H1 (cell line): ENCODE measurements at regions not wholly inside any gene's neighbourhood (a gene's known extent, or its start where the extent isn't known, plus 50 kb on each side); places are given as distances from the start of the nearest gene placed in this dataset.

Experiments
- CTCF ChIA-PET: fragments of 300-600 bp; sonication (Branson Sonifier 250); formaldehyde crosslinking; loops from one replicate; lab custom pipeline; 2021; ENCODE audit not compliant: partially characterized antibody; lab: Charles Lee
- POLR2A ChIA-PET: fragments of 300-600 bp; sonication (Branson Sonifier 250); formaldehyde crosslinking; loops from one replicate; lab custom pipeline; 2021; ENCODE audit warnings: inconsistent platforms; ENCODE audit not compliant: partially characterized antibody; lab: Charles Lee
- DNase-seq, 2 experiments: peaks; one replicate each; pipeline versions ENCODE4 v3.0.0 to v3.0.0-alpha.2; 2010 to 2022; ENCODE audit warnings: low spot score in 2 of 2, low read depth in 1 of 2, mixed read lengths in 1 of 2
- FAIRE-seq: peaks from 2 replicates; lab custom pipeline; 2011; peaks lifted over from hg19 to GRCh38; lab: Jason Lieb, UNC
- H2AFZ ChIP-seq: 2 replicates; pipeline ENCODE4 v1.8.1; 2012; ENCODE audit warnings: low read length, inconsistent platforms
- H2AK5ac ChIP-seq: 2 replicates; pipeline ENCODE4 v1.6.1; 2013; ENCODE audit warnings: low read depth, low read length
- H2BK120ac ChIP-seq: replicated peaks from 2 replicates; pipeline ENCODE3; 2013; ENCODE audit warnings: low read depth, low read length, inconsistent platforms
- H2BK12ac ChIP-seq: 2 replicates; pipeline ENCODE4 v1.6.1; 2013; ENCODE audit warnings: low read depth, low read length
- H2BK15ac ChIP-seq: 2 replicates; pipeline ENCODE4 v1.6.1; 2013; ENCODE audit warnings: low read length
- H2BK20ac ChIP-seq: 2 replicates; pipeline ENCODE4 v1.6.1; 2013; ENCODE audit warnings: low read length
- H2BK5ac ChIP-seq: 2 replicates; pipeline ENCODE4 v1.6.1; 2013; ENCODE audit warnings: low read depth, low read length
- H3K14ac ChIP-seq: 2 replicates; pipeline ENCODE4 v1.6.1; 2013; ENCODE audit warnings: inconsistent platforms; ENCODE audit not compliant: insufficient read length
- H3K18ac ChIP-seq: 2 replicates; pipeline ENCODE4 v1.6.1; 2013; ENCODE audit warnings: low read length; ENCODE audit errors: extremely low read depth
- H3K23ac ChIP-seq: 2 replicates; pipeline ENCODE4 v1.6.1; 2013; ENCODE audit warnings: inconsistent platforms; ENCODE audit not compliant: insufficient read length
- H3K23me2 ChIP-seq: 2 replicates; pipeline ENCODE4 v1.6.1; 2013; ENCODE audit warnings: low read depth, low read length
- H3K27ac ChIP-seq: 2 replicates; pipeline ENCODE4 v1.6.1; 2011; ENCODE audit warnings: low read depth, low read length, inconsistent platforms
- H3K27me3 ChIP-seq, 4 experiments: replicated peaks in 1 of 4; 1 replicate in 1 of 4; 2 replicates in 3 of 4; pipeline versions ENCODE4 v1.6.1 to v1.8.1; 2011 to 2013; ENCODE audit warnings: low read length in 3 of 4, mild to moderate bottlenecking in 3 of 4, inconsistent platforms in 2 of 4, mixed read lengths in 2 of 4, moderate library complexity in 1 of 4; ENCODE audit not compliant: control insufficient read depth in 3 of 4, insufficient read depth in 3 of 4; ENCODE audit errors: extremely low read depth in 1 of 4
- H3K36me3 ChIP-seq, 4 experiments: 2 replicates each; pipeline versions ENCODE4 v1.6.1 to v1.8.1; 2011 to 2013; ENCODE audit warnings: mild to moderate bottlenecking in 4 of 4, low read length in 3 of 4, moderate library complexity in 2 of 4, control low read depth in 1 of 4, inconsistent platforms in 1 of 4; ENCODE audit not compliant: insufficient read depth in 4 of 4, control insufficient read depth in 2 of 4
- H3K4ac ChIP-seq: replicated peaks from 2 replicates; pipeline ENCODE3; 2013; ENCODE audit warnings: low read length, low read depth, mixed read lengths, inconsistent platforms; ENCODE audit not compliant: insufficient read length
- H3K4me1 ChIP-seq, 4 experiments: replicated peaks in 1 of 4; 1 replicate in 1 of 4; 2 replicates in 3 of 4; pipeline versions ENCODE4 v1.6.1 to v1.8.1; 2011 to 2013; ENCODE audit warnings: low read length in 3 of 4, inconsistent platforms in 2 of 4, mixed read lengths in 1 of 4; ENCODE audit not compliant: insufficient read depth in 4 of 4, control insufficient read depth in 3 of 4
- H3K4me2 ChIP-seq, 2 experiments: 2 replicates each; pipeline versions ENCODE4 v1.6.1 to v1.8.1; 2011 to 2013; ENCODE audit warnings: low read depth in 2 of 2, low read length in 2 of 2, control low read depth in 1 of 2, inconsistent platforms in 1 of 2, mild to moderate bottlenecking in 1 of 2; ENCODE audit not compliant: insufficient read depth in 1 of 2
- H3K4me3 ChIP-seq, 4 experiments: fragments of 200-600, 300-600 bp in 1 of 4; sonication (generic), shearing (Covaris generic), sonication (Bioruptor Twin) in 1 of 4; 2 replicates each; pipeline versions ENCODE4 v1.5.1 to v1.8.1; 2011 to 2016; ENCODE audit warnings: low read length in 4 of 4, low read depth in 3 of 4, control low read depth in 2 of 4, inconsistent platforms in 2 of 4, mild to moderate bottlenecking in 2 of 4, mixed read lengths in 1 of 4, moderate library complexity in 1 of 4; ENCODE audit not compliant: insufficient read depth in 2 of 4; ENCODE audit errors: extremely low read depth in 1 of 4
- H3K56ac ChIP-seq: replicated peaks from 2 replicates; pipeline ENCODE3; 2013; ENCODE audit warnings: low read depth, mild to moderate bottlenecking, mixed read lengths, low read length, inconsistent platforms; ENCODE audit not compliant: insufficient read length
- H3K79me1 ChIP-seq: 2 replicates; pipeline ENCODE4 v1.6.1; 2013; ENCODE audit warnings: low read depth, low read length, control low read depth
- H3K79me2 ChIP-seq, 2 experiments: 2 replicates each; pipeline versions ENCODE4 v1.6.1 to v1.8.1; 2012 to 2013; ENCODE audit warnings: low read length in 2 of 2, mild to moderate bottlenecking in 2 of 2, inconsistent platforms in 1 of 2; ENCODE audit not compliant: insufficient read depth in 2 of 2, control insufficient read depth in 1 of 2
- H3K9ac ChIP-seq, 4 experiments: replicated peaks in 1 of 4; 1 replicate in 1 of 4; 2 replicates in 3 of 4; pipeline versions ENCODE4 v1.6.1 to v1.8.1; 2011 to 2013; ENCODE audit warnings: low read depth in 3 of 4, low read length in 3 of 4, control low read depth in 2 of 4, mild to moderate bottlenecking in 2 of 4, moderate library complexity in 2 of 4, inconsistent platforms in 1 of 4; ENCODE audit errors: extremely low read depth in 1 of 4
- H3K9me3 ChIP-seq, 2 experiments: 2 replicates each; pipeline versions ENCODE4 v1.6.1 to v1.8.1; 2012 to 2013; ENCODE audit warnings: mild to moderate bottlenecking in 2 of 2, moderate library complexity in 2 of 2, control low read depth in 1 of 2, inconsistent platforms in 1 of 2, low read depth in 1 of 2, low read length in 1 of 2, mixed read lengths in 1 of 2; ENCODE audit not compliant: insufficient read depth in 2 of 2
- H4K20me1 ChIP-seq, 2 experiments: replicated peaks in 1 of 2; 2 replicates each; pipeline versions ENCODE3 to v1.8.1; 2011 to 2013; ENCODE audit warnings: inconsistent platforms in 2 of 2, low read length in 2 of 2, mild to moderate bottlenecking in 1 of 2; ENCODE audit not compliant: insufficient read depth in 2 of 2, control insufficient read depth in 1 of 2
- H4K5ac ChIP-seq: 2 replicates; pipeline ENCODE4 v1.6.1; 2013; ENCODE audit warnings: low read length, low read depth, mixed read lengths, inconsistent platforms; ENCODE audit not compliant: insufficient read length
- H4K8ac ChIP-seq: 2 replicates; pipeline ENCODE4 v1.8.0; 2013; ENCODE audit warnings: mild to moderate bottlenecking, moderate library complexity, low read length, inconsistent platforms; ENCODE audit not compliant: insufficient read depth; ENCODE audit errors: extremely low read depth
- H4K91ac ChIP-seq: replicated peaks from 2 replicates; pipeline ENCODE3; 2013; ENCODE audit warnings: low read length, mixed read lengths, inconsistent platforms; ENCODE audit not compliant: insufficient read length
- CEBPB ChIP-seq: IDR thresholded peaks from 2 replicates; pipeline ENCODE4 v1.6.1; 2012; ENCODE audit warnings: low read depth, low read length
- POU5F1 ChIP-seq: IDR thresholded peaks from 2 replicates; pipeline ENCODE4 v1.6.1; 2011; ENCODE audit warnings: low read depth, mild to moderate bottlenecking, low read length, moderate library complexity
- SIX5 ChIP-seq: IDR thresholded peaks from 2 replicates; pipeline ENCODE4 v1.6.1; 2011; ENCODE audit warnings: mild to moderate bottlenecking, low read depth, low read length
- WGBS, 2 experiments: shearing (Covaris generic) in 1 of 2; methylation state at CpG; one replicate each; pipeline versions ENCODE4 v1.1.6 to v1.1.7; 2013 to 2015; ENCODE audit warnings: low lambda C conversion rate in 2 of 2, mixed read lengths in 2 of 2, inconsistent platforms in 1 of 2, low coverage in 1 of 2, missing lambda C conversion rate in 1 of 2; ENCODE audit not compliant: insufficient replicate concordance in 2 of 2, insufficient coverage in 1 of 2, insufficient read length in 1 of 2; ENCODE audit errors: extremely low coverage in 1 of 2, missing lambda C conversion rate in 1 of 2; 5-methylcytosine and 5-hydroxymethylcytosine counted together
- TF ChIP-seq, protein P1 (sequence below): IDR thresholded peaks from 2 replicates; pipeline ENCODE4 v1.6.1; 2011; ENCODE audit warnings: low read length, improper control_type of control experiment

DNA sequence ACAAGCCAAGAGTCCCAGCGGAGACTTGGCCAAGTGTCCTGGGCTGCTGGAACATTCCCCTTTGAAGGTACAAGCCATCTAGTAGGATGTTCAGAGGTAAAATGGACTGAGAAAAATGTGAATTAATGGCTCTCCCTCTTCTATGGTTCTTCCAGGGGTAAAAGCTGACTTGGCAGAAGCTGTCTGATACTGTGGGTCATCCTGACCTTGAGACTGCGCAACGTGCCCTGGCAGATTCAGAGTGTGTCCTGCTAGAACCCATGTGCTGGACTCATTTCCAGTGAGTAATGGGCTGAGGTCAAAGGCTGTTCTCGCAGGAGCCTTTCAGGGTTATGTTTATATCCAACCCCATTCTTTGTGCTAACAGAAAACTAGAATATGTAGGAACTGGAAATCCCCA is 423.0 kb upstream of the CD180 start:
- Histone ChIP-seq H3K4me1 (no peaks in the 10 kb centered on the region; a peak in 1 of 7 replicates), H2BK12ac (no peak overlapping the region), H4K91ac (no peak overlapping the region), H3K79me1 (no peaks in the 10 kb centered on the region), H3K23ac (no peak overlapping the region), H2BK15ac (no peak overlapping the region), H3K56ac (no peak overlapping the region), H3K4me2 (no peak overlapping the region), H3K4me3 (no peak overlapping the region), H3K36me3 (no peaks in the 10 kb centered on the region), H3K9ac (no peak overlapping the region), H3K79me2 (no peaks in the 10 kb centered on the region), H3K23me2 (no peaks in the 10 kb centered on the region), H4K8ac (no peak overlapping the region)
- FAIRE-seq (no peak), DNase-seq (no peak)
- 92% methylated on average over 4 of the region's 4 CpGs; no CpG with 5 or more reads in 1 of the 2 experiments for WGBS, 2 experiments
- POLR2A ChIA-PET: no interaction called here
- TF ChIP-seq POU5F1: no peak
- TF ChIP-seq, protein P1, sequence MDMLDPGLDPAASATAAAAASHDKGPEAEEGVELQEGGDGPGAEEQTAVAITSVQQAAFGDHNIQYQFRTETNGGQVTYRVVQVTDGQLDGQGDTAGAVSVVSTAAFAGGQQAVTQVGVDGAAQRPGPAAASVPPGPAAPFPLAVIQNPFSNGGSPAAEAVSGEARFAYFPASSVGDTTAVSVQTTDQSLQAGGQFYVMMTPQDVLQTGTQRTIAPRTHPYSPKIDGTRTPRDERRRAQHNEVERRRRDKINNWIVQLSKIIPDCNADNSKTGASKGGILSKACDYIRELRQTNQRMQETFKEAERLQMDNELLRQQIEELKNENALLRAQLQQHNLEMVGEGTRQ: no peak
- TF ChIP-seq CEBPB: no peak
- no peak for TF ChIP-seq SIX5
- TF ChIP-seq, all 59 proteins: peak for 0
- Histone ChIP-seq H2BK120ac (no peak overlapping the region), H3K27me3 (no peaks in the 10 kb centered on the region), H3K14ac (no peak overlapping the region), H2BK5ac (no peak overlapping the region), H3K4ac (no peak overlapping the region), H3K27ac (no peak overlapping the region), H3K18ac (no peak overlapping the region), H2AK5ac (no peak overlapping the region), H2BK20ac (no peak overlapping the region), H4K5ac (no peak overlapping the region), H4K20me1 (no peaks in the 10 kb centered on the region), H2AFZ (no peak overlapping the region), H3K9me3 (no peaks in the 10 kb centered on the region)
- CTCF ChIA-PET: no interaction called here
